ENCODE measurements at regions not wholly inside any gene's neighbourhood (a gene's known extent, or its start where the extent isn't known, plus 50 kb on each side); places are given as distances from the start of the nearest gene placed in this dataset.

DNA sequence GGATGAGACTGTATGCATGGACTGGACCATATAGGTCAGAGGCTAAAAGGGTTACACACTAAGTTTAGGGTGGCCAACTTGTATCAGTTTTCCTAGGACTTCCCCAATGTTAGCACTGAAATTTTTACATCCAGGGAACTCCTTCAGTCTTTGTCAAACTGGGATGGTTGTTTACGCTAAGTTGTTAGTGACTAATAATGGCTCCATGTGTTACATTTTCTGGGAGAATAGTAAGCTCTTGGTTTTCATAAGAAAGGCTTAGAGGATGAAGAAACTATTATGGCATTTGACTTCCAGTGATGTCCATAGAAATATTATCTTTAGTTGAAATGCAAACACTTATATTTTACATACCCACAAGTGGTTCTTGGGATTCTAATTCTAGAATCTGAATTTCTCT is 57.9 kb upstream of the ST3GAL6 start:
- TF ChIP-seq, protein P1, sequence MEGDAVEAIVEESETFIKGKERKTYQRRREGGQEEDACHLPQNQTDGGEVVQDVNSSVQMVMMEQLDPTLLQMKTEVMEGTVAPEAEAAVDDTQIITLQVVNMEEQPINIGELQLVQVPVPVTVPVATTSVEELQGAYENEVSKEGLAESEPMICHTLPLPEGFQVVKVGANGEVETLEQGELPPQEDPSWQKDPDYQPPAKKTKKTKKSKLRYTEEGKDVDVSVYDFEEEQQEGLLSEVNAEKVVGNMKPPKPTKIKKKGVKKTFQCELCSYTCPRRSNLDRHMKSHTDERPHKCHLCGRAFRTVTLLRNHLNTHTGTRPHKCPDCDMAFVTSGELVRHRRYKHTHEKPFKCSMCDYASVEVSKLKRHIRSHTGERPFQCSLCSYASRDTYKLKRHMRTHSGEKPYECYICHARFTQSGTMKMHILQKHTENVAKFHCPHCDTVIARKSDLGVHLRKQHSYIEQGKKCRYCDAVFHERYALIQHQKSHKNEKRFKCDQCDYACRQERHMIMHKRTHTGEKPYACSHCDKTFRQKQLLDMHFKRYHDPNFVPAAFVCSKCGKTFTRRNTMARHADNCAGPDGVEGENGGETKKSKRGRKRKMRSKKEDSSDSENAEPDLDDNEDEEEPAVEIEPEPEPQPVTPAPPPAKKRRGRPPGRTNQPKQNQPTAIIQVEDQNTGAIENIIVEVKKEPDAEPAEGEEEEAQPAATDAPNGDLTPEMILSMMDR (conservative IDR thresholded peaks at IDR 0.05; ENCODE audit: low read length), result no peak
- TF ChIP-seq EZH2phosphoT487 (IDR thresholded peaks at IDR 0.05; ENCODE audit: borderline replicate concordance, low read depth, low read length), result no peak

Measured in OCI-LY7 (cell line).